ENCODE measurements at regions not wholly inside any gene's neighbourhood (a gene's known extent, or its start where the extent isn't known, plus 50 kb on each side); places are given as distances from the start of the nearest gene placed in this dataset.

GRCh38 chr1:71252900-71253299, 172.1 kb upstream of the ZRANB2 start:
- 0 out of 2 replicates have a peak, but pooled peaks cover 6% of the 10 kb centered on the region for H3K27me3 ChIP-seq (ENCODE audit: low read length)
- no peak for ATAC-seq
- no peaks in the 10 kb centered on the region for H3K36me3 ChIP-seq (ENCODE audit: low read depth, low read length)
- no peak for TF ChIP-seq EZH2 (IDR thresholded peaks at IDR 0.05; ENCODE audit: low read length, unreplicated experiment)
- TF ChIP-seq EZH2phosphoT487 (IDR thresholded peaks at IDR 0.05; ENCODE audit: borderline replicate concordance, low read length): no peak
- TF ChIP-seq CTCF (conservative IDR thresholded peaks at IDR 0.05; ENCODE audit: low read depth, low read length): no peak
- no peaks in the 10 kb centered on the region for H3F3A ChIP-seq (ENCODE audit: low read length, unreplicated experiment)
- H3K4me3 ChIP-seq (ENCODE audit: low read length): no peak overlapping the region
- no peak overlapping the region for H3K27ac ChIP-seq (ENCODE audit: low read length)
- H3K4me1 ChIP-seq (ENCODE audit: insufficient read depth, low read length): no peaks in the 10 kb centered on the region
- H2AFZ ChIP-seq (ENCODE audit: low read length): no peak overlapping the region
- DNase-seq: no peak
- no peaks in the 10 kb centered on the region for H3K79me2 ChIP-seq (ENCODE audit: low read length)
- no peaks in the 10 kb centered on the region for H4K20me1 ChIP-seq (ENCODE audit: low read length)
- ChIA-PET CTCF (no interaction called here), POLR2A (ENCODE audit: unreplicated experiment) (no interaction called here)
- no peak overlapping the region for H3K4me2 ChIP-seq (ENCODE audit: low read length)
- H3K9me2 ChIP-seq (replicated peaks; ENCODE audit: low read length): no peaks in the 10 kb centered on the region
- intact Hi-C loops (cut with micrococcal nuclease): no loop called here
- no peak overlapping the region for H3K9ac ChIP-seq (ENCODE audit: low read length)
- no peaks in the 10 kb centered on the region for H3K9me3 ChIP-seq (ENCODE audit: low read length)
- no TSS peak for BruUV-seq (replicated peaks)

GRCh38 chr1:71245246-71245645, 164.4 kb upstream of the ZRANB2 start:
- no peak for ATAC-seq
- BruUV-seq (replicated peaks): no TSS peak
- CTCF ChIA-PET: no interaction called here

More at GRCh38 chr1:71245246-71245645, 164.4 kb upstream of the ZRANB2 start:
- intact Hi-C loops (cut with micrococcal nuclease): no loop called here
- Histone ChIP-seq H3K4me3 (ENCODE audit: low read length) (no peak overlapping the region), H3K9me3 (ENCODE audit: low read length) (no peaks in the 10 kb centered on the region), H2AFZ (ENCODE audit: low read length) (no peak overlapping the region), H3F3A (ENCODE audit: low read length, unreplicated experiment) (no peaks in the 10 kb centered on the region), H3K27ac (ENCODE audit: low read length) (no peak overlapping the region), H3K9ac (ENCODE audit: low read length) (no peak overlapping the region), H4K20me1 (ENCODE audit: low read length) (no peaks in the 10 kb centered on the region), H3K36me3 (ENCODE audit: low read depth, low read length) (no peaks in the 10 kb centered on the region), H3K79me2 (ENCODE audit: low read length) (no peaks in the 10 kb centered on the region), H3K4me2 (ENCODE audit: low read length) (no peak overlapping the region), H3K4me1 (ENCODE audit: insufficient read depth, low read length) (no peaks in the 10 kb centered on the region), H3K27me3 (ENCODE audit: low read length) (no peaks in the 10 kb centered on the region), H3K9me2 (replicated peaks; ENCODE audit: low read length) (no peaks in the 10 kb centered on the region)
- TF ChIP-seq CTCF (conservative IDR thresholded peaks at IDR 0.05; ENCODE audit: low read depth, low read length) (no peak), EZH2 (IDR thresholded peaks at IDR 0.05; ENCODE audit: low read length, unreplicated experiment) (no peak), EZH2phosphoT487 (IDR thresholded peaks at IDR 0.05; ENCODE audit: borderline replicate concordance, low read length) (no peak)
- POLR2A ChIA-PET (ENCODE audit: unreplicated experiment): no interaction called here
- DNase-seq: no peak

All from PC-3 (cell line).